ENCODE measurements at regions not wholly inside any gene's neighbourhood (a gene's known extent, or its start where the extent isn't known, plus 50 kb on each side); places are given as distances from the start of the nearest gene placed in this dataset.
A peak's percentile ranks its signal among the peaks of the same experiment; 100 is the strongest.

DNA sequence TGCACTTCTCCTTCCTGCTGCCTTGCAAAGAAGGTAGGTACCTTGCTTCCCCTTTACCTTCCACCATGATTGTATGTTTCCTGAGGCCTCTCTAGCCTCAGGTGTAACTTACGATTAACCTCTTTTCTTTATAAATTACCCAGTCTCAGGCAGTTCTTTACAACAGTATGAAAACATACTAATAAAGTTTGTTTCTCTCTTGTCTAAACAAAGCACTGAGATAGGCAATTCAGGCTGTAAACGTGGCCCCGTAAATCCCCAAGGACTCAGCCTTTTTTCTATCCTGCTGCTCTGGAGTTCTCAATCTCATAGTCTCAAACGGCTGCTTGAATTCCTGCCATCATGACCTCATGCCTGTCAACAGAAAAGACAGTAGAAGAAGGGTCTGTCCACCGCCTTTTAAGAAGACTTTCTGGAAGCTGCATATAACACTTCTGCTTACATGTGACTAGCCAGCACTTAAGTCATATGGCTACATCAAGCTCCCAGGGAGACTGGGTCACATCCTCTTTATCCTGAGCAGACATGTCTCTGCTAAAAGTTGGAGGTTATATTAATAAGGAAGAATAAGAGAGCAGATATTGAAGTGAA lies 257.8 kb downstream of the EBLN2 start:
- H3K9me3 ChIP-seq, result peaks cover 0 to 11% (median 0%) of the 10 kb centered on the region in 12 donors
- intact Hi-C loops (cut with DNase I), result no loop called here
- no peaks in the 10 kb centered on the region for H3K36me3 ChIP-seq
- 42 to 54% (median 46%) methylated on average over 5 of the region's 5 CpGs for WGBS, 4 donors
- TF ChIP-seq POLR2A (IDR thresholded peaks at IDR 0.05) (no peak), CTCF (IDR thresholded peaks at IDR 0.05) (no peak)
- H3K4me3 ChIP-seq, result no peak overlapping the region
- peak in 1 of 4 donors; percentile 28 for ATAC-seq
- no peaks in the 10 kb centered on the region for H3K4me1 ChIP-seq
- no peak overlapping the region for H3K27ac ChIP-seq
- DNase-seq, result no peak
- no peaks in the 10 kb centered on the region for H3K27me3 ChIP-seq

- TF ChIP-seq CTCF (IDR thresholded peaks at IDR 0.05) (no peak), POLR2A (IDR thresholded peaks at IDR 0.05) (no peak)
- WGBS, 4 donors, result 54 to 61% (median 59%) methylated on average over 8 of the region's 8 CpGs
- intact Hi-C loops (cut with DNase I), result no loop called here
- no peak overlapping the region for H3K27ac ChIP-seq
- H3K4me3 ChIP-seq, result no peak overlapping the region
- peaks cover 0 to 11% (median 0%) of the 10 kb centered on the region in 12 donors for H3K9me3 ChIP-seq
- ATAC-seq (no peak), DNase-seq (no peak)
- no peaks in the 10 kb centered on the region for H3K4me1 ChIP-seq
- no peaks in the 10 kb centered on the region for H3K27me3 ChIP-seq
- H3K36me3 ChIP-seq, result no peaks in the 10 kb centered on the region
These were observed 260.0 kb downstream of the EBLN2 start for GRCh38 chr3:73321286-73321999.

- 65 to 74% (median 71%) methylated on average over 5 of the region's 5 CpGs for WGBS, 4 donors
- no peak for TF ChIP-seq POLR2A (IDR thresholded peaks at IDR 0.05)
- no peak for TF ChIP-seq CTCF (IDR thresholded peaks at IDR 0.05)
- no peak overlapping the region for H3K4me3 ChIP-seq
- no peak overlapping the region for H3K27ac ChIP-seq
- no peaks in the 10 kb centered on the region for H3K27me3 ChIP-seq
- DNase-seq, result no peak
- no peaks in the 10 kb centered on the region for H3K36me3 ChIP-seq
- no peak for ATAC-seq
- H3K4me1 ChIP-seq, result no peaks in the 10 kb centered on the region
- H3K9me3 ChIP-seq, result peaks cover 0 to 11% (median 0%) of the 10 kb centered on the region in 12 donors
- intact Hi-C loops (cut with DNase I), result no loop called here
These were observed 263.0 kb downstream of the EBLN2 start for GRCh38 chr3:73324203-73325155.

GRCh38 chr3:73326396-73326795 lies 264.9 kb downstream of the EBLN2 start:
- no peak for ATAC-seq
- WGBS, 4 donors, result 59 to 69% (median 67%) methylated on average over 3 of the region's 3 CpGs
- Histone ChIP-seq H3K4me3 (no peak overlapping the region), H3K27me3 (no peaks in the 10 kb centered on the region), H3K27ac (no peak overlapping the region), H3K9me3 (peaks cover 0 to 11% (median 0%) of the 10 kb centered on the region in 12 donors), H3K4me1 (no peaks in the 10 kb centered on the region), H3K36me3 (no peaks in the 10 kb centered on the region)
- no peak for DNase-seq
- TF ChIP-seq CTCF (IDR thresholded peaks at IDR 0.05) (no peak), POLR2A (IDR thresholded peaks at IDR 0.05) (no peak)
- intact Hi-C loops (cut with DNase I), result no loop called here

Measured in heart left ventricle (tissue), 16 donors.